ENCODE measurements at regions not wholly inside any gene's neighbourhood (a gene's known extent, or its start where the extent isn't known, plus 50 kb on each side); places are given as distances from the start of the nearest gene placed in this dataset.

GRCh38 chr13:29940715-29941114, 90.3 kb upstream of the UBL3 start:
- no peak for TF ChIP-seq CTCF (IDR thresholded peaks at IDR 0.05)
- TF ChIP-seq POLR2AphosphoS5 (IDR thresholded peaks at IDR 0.05) = no peak
- no peak for TF ChIP-seq POLR2A (IDR thresholded peaks at IDR 0.05)

All from breast epithelium (tissue), 3 donors.